Stomach (tissue), 8 donors: ENCODE measurements at regions not wholly inside any gene's neighbourhood (a gene's known extent, or its start where the extent isn't known, plus 50 kb on each side); places are given as distances from the start of the nearest gene placed in this dataset.

Experiments used
- DNase-seq, 2 donors: peaks; one replicate each; pipeline versions ENCODE4 v3.0.0 to v3.0.0-alpha.2; 2013 to 2019
- H3K27ac ChIP-seq, 5 donors: fragments of 200-600 bp in 4 of 5; sonication (generic) in 4 of 5; one replicate each; pipeline ENCODE4 v1.5.1; 2013 to 2019; ENCODE audit warnings: mild to moderate bottlenecking in 1 of 5, moderate library complexity in 1 of 5
- H3K27me3 ChIP-seq, 3 donors: fragments of 200-600 bp; sonication (generic); one replicate each; pipeline ENCODE4 v1.5.1; 2017 to 2019; ENCODE audit warnings: mixed run types in 1 of 3
- H3K36me3 ChIP-seq, 4 donors: fragments of 200-600 bp; sonication (generic); 1 replicate in 3 of 4; 2 replicates in 1 of 4; pipeline ENCODE4 v1.5.1; 2016 to 2019
- H3K4me1 ChIP-seq, 4 donors: fragments of 200-600 bp; sonication (generic); one replicate each; pipeline ENCODE4 v1.5.1; 2016 to 2019
- H3K4me3 ChIP-seq, 4 donors: fragments of 200-600 bp; sonication (generic) in 3 of 4; one replicate each; pipeline ENCODE4 v1.5.1; 2016 to 2019; ENCODE audit warnings: mild to moderate bottlenecking in 1 of 4
- H3K9me3 ChIP-seq, 4 donors: fragments of 200-600 bp; sonication (generic); one replicate each; pipeline ENCODE4 v1.5.1; 2016 to 2019
- CTCF ChIP-seq, 7 experiments: fragments of 450-650 bp in 4 of 7; fragments of 200-600 bp in 3 of 7; sonication (generic) in 3 of 7; IDR thresholded peaks; one replicate each; pipeline ENCODE4 v1.5.1; 2016 to 2019; ENCODE audit warnings: antibody characterized with exemption in 7 of 7, control low read depth in 2 of 7, mild to moderate bottlenecking in 1 of 7
- EP300 ChIP-seq: sonication (generic); formaldehyde crosslinking; IDR thresholded peaks from one replicate; pipeline ENCODE4 v1.6.1; 2017; ENCODE audit warnings: antibody characterized with exemption
- POLR2A ChIP-seq, 4 donors: fragments of 450-650 bp; IDR thresholded peaks; one replicate each; pipeline ENCODE4 v1.6.1; 2016; ENCODE audit warnings: antibody characterized with exemption in 4 of 4, control low read depth in 2 of 4, mild to moderate bottlenecking in 1 of 4, moderate library complexity in 1 of 4
- POLR2AphosphoS5 ChIP-seq, 3 donors: sonication (generic); formaldehyde crosslinking; IDR thresholded peaks; one replicate each; pipeline ENCODE4 v1.6.1; 2016; ENCODE audit warnings: antibody characterized with exemption in 3 of 3
- WGBS, 5 donors: extraction: QIAGEN DNeasy Blood & Tissue Kit in 3 of 5; methylation state at CpG; one replicate each; pipeline versions ENCODE4 v1.1.5 to v1.1.7; 2013 to 2018; 5-methylcytosine and 5-hydroxymethylcytosine counted together
- intact Hi-C: fragments of 100-400 bp; cut with DNase I; formaldehyde crosslinking; loops from one replicate; pipeline ENCODE4 v1.15.1; 2023; ENCODE audit warnings: low total_unique reads
- donor health status: healthy with polysubstance abuse.
- donor health status: Bipolar disorder and iron deficiency.
- donor health status: healthy.

GRCh38 chr2:133674066-133674432 lies 105.8 kb upstream of the NCKAP5 start:
- H3K27ac ChIP-seq = no peak overlapping the region
- H3K4me3 ChIP-seq = peak overlapping the region in 2 of 4 donors; percentile 24 to 34
- 26 to 45% (median 35%) methylated on average over 4 of the region's 4 CpGs for WGBS, 5 donors
- no peaks in the 10 kb centered on the region for H3K27me3 ChIP-seq
- H3K4me1 ChIP-seq = peaks cover 3 to 25% (median 19%) of the 10 kb centered on the region in 4 donors
- TF ChIP-seq POLR2A (IDR thresholded peaks at IDR 0.05) (no peak), POLR2AphosphoS5 (IDR thresholded peaks at IDR 0.05) (no peak), EP300 (no peak), CTCF (IDR thresholded peaks at IDR 0.05) (no peak)
- no peak for DNase-seq
- H3K9me3 ChIP-seq = peaks cover 0 to 4% (median under 1%) of the 10 kb centered on the region in 4 donors
- intact Hi-C loops = no loop called here
- H3K36me3 ChIP-seq = no peaks in the 10 kb centered on the region

- no peaks in the 10 kb centered on the region for H3K9me3 ChIP-seq
- H3K27me3 ChIP-seq = no peaks in the 10 kb centered on the region
- H3K27ac ChIP-seq = peak overlapping the region in 1 of 5 donors; percentile 25
- WGBS, 5 donors = 5 to 10% (median 6%) methylated on average over 21 of the region's 21 CpGs
- H3K4me3 ChIP-seq = peak overlapping the region; percentile 24 to 34 (median 26)
- peaks cover 3 to 25% (median 19%) of the 10 kb centered on the region in 4 donors for H3K4me1 ChIP-seq
- DNase-seq = peak; percentile 74 to 82
- no peaks in the 10 kb centered on the region for H3K36me3 ChIP-seq
- intact Hi-C loops = no loop called here
- TF ChIP-seq CTCF (IDR thresholded peaks at IDR 0.05) = no peak
- TF ChIP-seq POLR2AphosphoS5 (IDR thresholded peaks at IDR 0.05) = no peak
- no peak for TF ChIP-seq EP300
- TF ChIP-seq POLR2A (IDR thresholded peaks at IDR 0.05) = no peak
These were observed 106.4 kb upstream of the NCKAP5 start for GRCh38 chr2:133674433-133675331.

- Histone ChIP-seq H3K4me1 (peaks cover 3 to 25% (median 19%) of the 10 kb centered on the region in 4 donors), H3K4me3 (no peak overlapping the region), H3K27me3 (no peaks in the 10 kb centered on the region), H3K9me3 (no peaks in the 10 kb centered on the region), H3K36me3 (no peaks in the 10 kb centered on the region), H3K27ac (no peak overlapping the region)
- intact Hi-C loops = no loop called here
- no peak for DNase-seq
- TF ChIP-seq POLR2AphosphoS5 (IDR thresholded peaks at IDR 0.05) (no peak), EP300 (no peak), POLR2A (IDR thresholded peaks at IDR 0.05) (no peak), CTCF (IDR thresholded peaks at IDR 0.05) (no peak)
- WGBS, 5 donors = 46 to 68% (median 66%) methylated on average over 1 of the region's 1 CpG
These were observed 108.3 kb upstream of the NCKAP5 start for GRCh38 chr2:133676392-133677130.

- Histone ChIP-seq H3K4me1 (peaks cover 0 to 2% (median 0%) of the 10 kb centered on the region in 4 donors), H3K27ac (no peak overlapping the region), H3K9me3 (no peaks in the 10 kb centered on the region), H3K27me3 (no peaks in the 10 kb centered on the region), H3K36me3 (no peaks in the 10 kb centered on the region), H3K4me3 (no peak overlapping the region)
- TF ChIP-seq CTCF (IDR thresholded peaks at IDR 0.05) (no peak), EP300 (no peak), POLR2AphosphoS5 (IDR thresholded peaks at IDR 0.05) (no peak), POLR2A (IDR thresholded peaks at IDR 0.05) (no peak)
- intact Hi-C loops = no loop called here
- 46 to 65% (median 51%) methylated on average over 2 of the region's 2 CpGs for WGBS, 5 donors
- DNase-seq = no peak
These were observed 112.2 kb upstream of the NCKAP5 start for GRCh38 chr2:133680343-133681049.
